Lower leg skin (tissue), 4 donors: ENCODE measurements at regions not wholly inside any gene's neighbourhood (a gene's known extent, or its start where the extent isn't known, plus 50 kb on each side); places are given as distances from the start of the nearest gene placed in this dataset.
"Not testable (repeated sequence)": the region's sequence is repeated elsewhere in the genome, so short reads cannot be mapped to it uniquely, and the experiment has no call there.

Experiments used
- DNase-seq, 2 donors: peaks; one replicate each; pipeline ENCODE4 v3.0.0-alpha.2; 2019; ENCODE audit warnings: low spot score in 2 of 2
- H3K4me3 ChIP-seq: fragments of 200-600 bp; sonication (generic); 2 replicates; pipeline ENCODE4 v1.5.1; 2017; ENCODE audit warnings: mild to moderate bottlenecking, low read depth; ENCODE audit not compliant: poor library complexity, severe bottlenecking
- POLR2A ChIP-seq, 2 donors: fragments of 450-650 bp; IDR thresholded peaks; one replicate each; pipeline ENCODE4 v1.6.1; 2016 to 2017; ENCODE audit warnings: antibody characterized with exemption in 2 of 2, mild to moderate bottlenecking in 1 of 2, moderate library complexity in 1 of 2
- WGBS, 2 donors: methylation state at CpG; one replicate each; pipeline ENCODE4 v1.1.5; 2018; 5-methylcytosine and 5-hydroxymethylcytosine counted together
- intact Hi-C: fragments of 100-400 bp; cut with DNase I; formaldehyde crosslinking; loops from one replicate; pipeline ENCODE4 v1.15.0; 2023; ENCODE audit warnings: low total_unique reads
- TF ChIP-seq, protein P1 (sequence below), 3 donors: fragments of 450-650 bp; IDR thresholded peaks; one replicate each; pipeline ENCODE4 v1.5.1; 2016; ENCODE audit warnings: antibody characterized with exemption in 3 of 3, mild to moderate bottlenecking in 3 of 3, moderate library complexity in 2 of 3

DNA sequence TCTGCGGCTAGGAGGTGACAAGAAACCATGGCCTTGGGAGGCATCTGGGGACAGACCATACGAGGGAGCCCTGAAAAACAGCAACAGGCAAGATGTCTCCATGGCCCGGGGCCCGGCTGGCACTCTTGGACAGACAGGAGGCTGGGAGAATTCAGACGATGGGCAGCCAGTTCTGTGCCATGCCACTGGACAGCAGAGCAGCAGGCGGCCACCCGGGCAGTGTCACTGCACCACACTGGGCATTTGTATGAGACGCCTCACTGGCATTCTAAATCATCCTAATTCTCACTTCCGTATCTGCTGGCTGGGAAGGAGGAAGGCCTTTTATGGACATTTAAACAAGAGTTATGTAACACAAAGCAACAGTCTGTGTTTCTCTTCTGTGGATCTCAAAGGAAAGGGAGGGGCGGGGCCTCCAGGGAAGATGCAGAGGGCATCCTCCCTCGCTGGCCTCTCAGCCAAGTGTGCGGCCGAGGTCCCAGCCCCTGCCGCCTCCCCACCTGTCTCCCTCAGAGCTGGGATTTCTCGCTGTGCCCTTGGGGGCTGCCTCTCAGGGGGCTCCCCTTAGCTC lies 350.3 kb downstream of the SHANK2 start:
- 58 to 74% methylated on average over 10 to 15 of the region's 15 CpGs for WGBS, 2 donors
- H3K4me3 ChIP-seq: no peak overlapping the region
- intact Hi-C loops: no loop called here
- no peak for DNase-seq
- no peak for TF ChIP-seq POLR2A (IDR thresholded peaks at IDR 0.05)
- TF ChIP-seq, protein P1, sequence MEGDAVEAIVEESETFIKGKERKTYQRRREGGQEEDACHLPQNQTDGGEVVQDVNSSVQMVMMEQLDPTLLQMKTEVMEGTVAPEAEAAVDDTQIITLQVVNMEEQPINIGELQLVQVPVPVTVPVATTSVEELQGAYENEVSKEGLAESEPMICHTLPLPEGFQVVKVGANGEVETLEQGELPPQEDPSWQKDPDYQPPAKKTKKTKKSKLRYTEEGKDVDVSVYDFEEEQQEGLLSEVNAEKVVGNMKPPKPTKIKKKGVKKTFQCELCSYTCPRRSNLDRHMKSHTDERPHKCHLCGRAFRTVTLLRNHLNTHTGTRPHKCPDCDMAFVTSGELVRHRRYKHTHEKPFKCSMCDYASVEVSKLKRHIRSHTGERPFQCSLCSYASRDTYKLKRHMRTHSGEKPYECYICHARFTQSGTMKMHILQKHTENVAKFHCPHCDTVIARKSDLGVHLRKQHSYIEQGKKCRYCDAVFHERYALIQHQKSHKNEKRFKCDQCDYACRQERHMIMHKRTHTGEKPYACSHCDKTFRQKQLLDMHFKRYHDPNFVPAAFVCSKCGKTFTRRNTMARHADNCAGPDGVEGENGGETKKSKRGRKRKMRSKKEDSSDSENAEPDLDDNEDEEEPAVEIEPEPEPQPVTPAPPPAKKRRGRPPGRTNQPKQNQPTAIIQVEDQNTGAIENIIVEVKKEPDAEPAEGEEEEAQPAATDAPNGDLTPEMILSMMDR (IDR thresholded peaks at IDR 0.05): no peak

DNA sequence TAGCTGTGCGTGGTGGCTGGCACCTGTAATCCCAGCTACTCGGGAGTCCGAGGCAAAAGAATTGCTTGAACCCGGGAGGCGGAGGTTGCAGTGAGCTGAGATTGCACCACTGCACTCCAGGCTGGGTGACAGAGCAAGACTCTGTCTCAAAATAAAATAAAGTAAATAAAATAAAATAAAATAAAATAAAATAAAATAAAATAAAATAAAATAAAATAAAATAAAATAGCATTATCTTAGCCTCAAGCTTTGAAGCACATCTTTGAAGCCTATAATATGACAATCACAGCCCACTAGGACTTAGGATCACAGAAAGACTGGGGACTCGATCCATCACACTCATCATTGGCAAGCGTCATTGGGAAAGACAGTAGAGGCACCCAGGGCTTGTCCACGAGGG lies 349.1 kb downstream of the SHANK2 start:
- 92 to 94% methylated on average over 8 of the region's 8 CpGs for WGBS, 2 donors
- DNase-seq, H3K4me3 ChIP-seq, intact Hi-C loops: not testable (repeated sequence)

DNA sequence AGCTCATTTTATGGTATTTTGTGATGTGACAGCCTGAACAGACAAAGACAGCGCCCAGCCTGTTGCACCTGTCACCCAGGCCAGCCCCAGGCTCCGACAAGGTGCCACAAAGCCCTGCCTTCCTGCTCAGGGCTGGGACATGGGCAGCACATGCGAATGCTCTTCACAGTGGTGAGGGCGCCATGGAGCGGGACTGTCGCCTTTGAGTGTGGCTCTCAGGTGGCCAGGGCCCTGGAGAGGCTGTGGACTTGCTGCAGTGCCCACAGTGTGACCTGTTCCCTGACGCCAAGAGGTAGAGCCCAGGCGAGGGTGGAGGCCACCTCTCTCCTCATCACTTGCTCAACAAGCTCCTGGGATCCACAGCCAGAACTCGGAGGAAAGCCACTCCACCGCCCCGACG lies 346.3 kb downstream of the SHANK2 start:
- intact Hi-C loops: no loop called here
- WGBS, 2 donors: 94 to 96% methylated on average over 8 to 12 of the region's 12 CpGs
- DNase-seq: no peak
- TF ChIP-seq POLR2A (IDR thresholded peaks at IDR 0.05): no peak
- TF ChIP-seq, protein P1 (IDR thresholded peaks at IDR 0.05): no peak
- no peak overlapping the region for H3K4me3 ChIP-seq

DNA sequence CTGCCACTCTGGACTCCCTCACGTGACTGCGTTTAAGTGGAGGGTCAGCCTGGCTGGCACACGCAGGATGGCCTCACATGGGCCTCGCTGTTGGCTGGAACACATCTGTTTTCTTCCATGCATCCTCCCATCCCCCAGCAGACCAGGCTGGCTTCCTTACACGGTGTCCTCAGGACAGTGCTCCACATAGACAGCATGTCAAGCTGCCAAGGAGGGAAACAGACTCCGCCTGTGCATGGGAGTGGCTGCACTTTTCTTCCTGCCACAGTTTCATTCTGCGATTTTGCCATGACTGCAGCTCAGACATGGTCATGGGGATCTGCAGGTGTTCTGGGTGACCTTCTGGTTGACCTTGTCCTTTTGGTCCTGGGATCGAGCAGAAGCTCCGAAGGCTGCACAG lies 344.2 kb downstream of the SHANK2 start:
- intact Hi-C loops: no loop called here
- TF ChIP-seq, protein P1 (IDR thresholded peaks at IDR 0.05): no peak
- no peak for TF ChIP-seq POLR2A (IDR thresholded peaks at IDR 0.05)
- WGBS, 2 donors: 59 to 60% methylated on average over 9 of the region's 9 CpGs
- no peak overlapping the region for H3K4me3 ChIP-seq
- DNase-seq: no peak

DNA sequence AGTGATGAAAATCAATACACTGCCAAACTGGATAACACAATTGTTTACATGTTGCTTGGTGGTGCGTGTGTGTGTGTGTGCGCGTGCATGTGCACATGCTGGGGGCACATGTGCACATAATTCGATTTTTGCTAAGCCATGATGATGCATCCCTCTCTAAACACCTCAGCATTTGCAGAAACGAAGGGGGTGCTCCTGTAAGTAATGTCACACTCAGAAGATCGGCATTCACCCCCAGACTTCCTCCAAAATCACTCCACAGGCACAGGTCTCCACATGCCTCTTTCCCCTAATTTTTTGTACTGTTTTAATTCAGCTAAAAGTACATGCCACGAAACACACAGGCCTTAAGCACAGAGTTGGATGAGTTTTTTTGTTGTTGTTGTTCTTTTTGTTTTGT lies 341.5 kb downstream of the SHANK2 start:
- no peak overlapping the region for H3K4me3 ChIP-seq
- 75 to 80% methylated on average over 7 of the region's 7 CpGs for WGBS, 2 donors
- no peak for TF ChIP-seq POLR2A (IDR thresholded peaks at IDR 0.05)
- TF ChIP-seq, protein P1 (IDR thresholded peaks at IDR 0.05): no peak
- no peak for DNase-seq
- intact Hi-C loops: no loop called here

DNA sequence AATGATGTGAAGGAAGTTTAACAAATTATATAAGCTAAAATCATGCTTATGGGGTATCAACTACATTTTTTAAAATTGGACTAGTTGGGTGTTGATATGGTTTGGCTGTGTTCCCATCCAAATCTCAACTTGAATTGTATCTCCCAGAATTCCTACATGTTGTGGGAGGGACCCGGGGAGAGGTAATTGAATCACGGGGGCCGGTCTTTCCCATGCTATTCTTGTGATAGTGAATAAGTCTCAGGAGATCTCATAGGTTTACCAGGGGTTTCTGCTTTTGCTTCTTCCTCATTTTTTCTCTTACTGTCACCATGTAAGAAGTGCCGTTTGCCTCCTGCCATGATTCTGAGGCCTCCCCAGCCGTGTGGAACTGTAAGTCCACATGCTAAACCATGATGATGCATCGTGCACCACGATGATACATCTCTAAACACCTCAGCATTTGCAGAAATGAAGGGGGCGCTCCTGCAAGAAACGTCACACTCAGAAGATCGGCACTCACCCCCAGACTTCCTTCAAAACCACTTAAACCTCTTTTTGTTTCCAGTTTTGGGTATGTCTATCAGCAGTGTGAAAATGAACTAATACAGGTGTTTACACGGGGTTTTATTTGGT lies 340.0 kb downstream of the SHANK2 start:
- TF ChIP-seq POLR2A (IDR thresholded peaks at IDR 0.05): no peak
- TF ChIP-seq, protein P1 (IDR thresholded peaks at IDR 0.05): no peak
- WGBS, 2 donors: 73 to 79% methylated on average over 11 of the region's 11 CpGs
- H3K4me3 ChIP-seq: no peak overlapping the region
- no peak for DNase-seq
- intact Hi-C loops: no loop called here
